GM23248 (cell line): ENCODE measurements at regions not wholly inside any gene's neighbourhood (a gene's known extent, or its start where the extent isn't known, plus 50 kb on each side); places are given as distances from the start of the nearest gene placed in this dataset.

ENCODE experiments used
- EZH2 ChIP-seq: fragments of 200-600 bp; sonication (generic); IDR thresholded peaks from 2 replicates; pipeline ENCODE4 v1.6.1; 2018; ENCODE audit warnings: antibody characterized with exemption, mild to moderate bottlenecking; ENCODE audit not compliant: insufficient read depth, poor library complexity, severe bottlenecking
- EZH2phosphoT487 ChIP-seq: fragments of 200-600 bp; sonication (generic); IDR thresholded peaks from 2 replicates; pipeline ENCODE4 v1.6.1; 2018; ENCODE audit warnings: antibody characterized with exemption, moderate library complexity, mild to moderate bottlenecking, low read depth; ENCODE audit not compliant: insufficient read depth

- TF ChIP-seq EZH2 (no peak), EZH2phosphoT487 (no peak)
These were observed 65.6 kb upstream of the TOM1L1 start for GRCh38 chr17:54835015-54835414.
